ENCODE measurements at regions not wholly inside any gene's neighbourhood (a gene's known extent, or its start where the extent isn't known, plus 50 kb on each side); places are given as distances from the start of the nearest gene placed in this dataset.

- TF ChIP-seq CTCF (conservative IDR thresholded peaks at IDR 0.05; ENCODE audit: low read depth, low read length) (no peak), EZH2 (IDR thresholded peaks at IDR 0.05; ENCODE audit: low read length, unreplicated experiment) (no peak), EZH2phosphoT487 (IDR thresholded peaks at IDR 0.05; ENCODE audit: borderline replicate concordance, low read length) (no peak)
Measured at GRCh38 chr2:19500126-19500525, 141.7 kb upstream of the OSR1 start.

Measured in PC-3 (cell line).